ELR (cell line): ENCODE measurements at regions not wholly inside any gene's neighbourhood (a gene's known extent, or its start where the extent isn't known, plus 50 kb on each side); places are given as distances from the start of the nearest gene placed in this dataset.

Experiments used
- DNase-seq: peaks from one replicate; pipeline ENCODE4 v3.0.0-alpha.2; 2015; ENCODE audit warnings: low read depth

DNA sequence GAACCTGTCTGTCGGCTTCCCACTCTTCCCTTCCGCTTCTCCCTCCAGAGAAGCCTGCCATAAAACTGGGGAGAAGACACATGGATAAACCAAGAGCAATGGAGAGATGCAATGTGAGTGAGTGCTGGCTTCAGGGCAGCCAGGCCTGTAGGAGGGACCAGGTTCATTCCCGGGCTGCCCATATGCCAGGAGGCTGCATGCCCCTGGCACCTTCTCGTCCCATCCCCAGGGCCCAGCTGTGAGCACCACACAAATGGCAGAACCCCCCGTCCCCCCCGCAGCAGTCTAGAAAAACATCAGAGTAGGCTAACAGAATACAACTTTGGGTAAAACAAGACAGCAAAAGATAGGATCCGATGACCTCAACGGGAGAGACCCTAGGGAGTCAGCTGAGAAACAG lies 341.3 kb upstream of the SHH start:
- no peak for DNase-seq

DNA sequence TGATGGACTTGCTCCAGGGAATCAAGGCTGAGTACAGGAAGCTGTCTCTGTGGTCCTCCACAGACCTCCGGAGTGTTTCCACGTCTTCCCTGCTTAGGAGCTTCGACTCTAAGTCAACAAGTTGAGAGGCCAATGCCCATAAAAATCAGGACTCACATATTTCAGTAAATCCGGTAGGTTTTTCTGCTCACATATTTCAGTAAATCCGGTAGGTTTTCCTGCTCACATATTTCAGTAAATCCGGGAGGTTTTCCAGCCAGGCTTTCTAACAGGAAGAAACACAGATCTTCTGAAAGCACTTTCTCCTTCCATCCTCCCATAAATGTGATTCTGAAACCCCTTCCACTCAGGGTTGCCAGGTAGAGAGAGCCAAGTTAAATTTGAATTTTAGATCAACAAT lies 340.1 kb upstream of the SHH start:
- no peak for DNase-seq

DNA sequence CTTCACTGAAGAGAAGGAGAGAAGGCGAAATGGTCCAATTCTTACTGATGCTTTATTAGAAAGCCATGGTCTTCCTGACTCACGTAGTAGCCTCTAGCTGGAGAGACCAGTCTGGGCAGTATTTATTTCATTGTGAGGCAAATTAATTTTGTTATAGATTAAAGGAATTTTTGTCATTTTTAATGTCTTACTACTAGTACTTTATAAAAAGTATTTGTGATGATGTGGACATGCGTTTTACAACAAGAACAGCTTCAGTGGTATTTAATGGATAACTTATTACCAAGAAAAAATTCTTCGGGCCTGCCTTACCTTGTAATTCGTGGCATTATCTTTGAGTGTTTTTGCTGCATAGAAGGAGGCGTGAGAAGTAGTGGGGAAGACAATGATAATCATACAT lies 339.4 kb upstream of the SHH start:
- DNase-seq, result no peak

DNA sequence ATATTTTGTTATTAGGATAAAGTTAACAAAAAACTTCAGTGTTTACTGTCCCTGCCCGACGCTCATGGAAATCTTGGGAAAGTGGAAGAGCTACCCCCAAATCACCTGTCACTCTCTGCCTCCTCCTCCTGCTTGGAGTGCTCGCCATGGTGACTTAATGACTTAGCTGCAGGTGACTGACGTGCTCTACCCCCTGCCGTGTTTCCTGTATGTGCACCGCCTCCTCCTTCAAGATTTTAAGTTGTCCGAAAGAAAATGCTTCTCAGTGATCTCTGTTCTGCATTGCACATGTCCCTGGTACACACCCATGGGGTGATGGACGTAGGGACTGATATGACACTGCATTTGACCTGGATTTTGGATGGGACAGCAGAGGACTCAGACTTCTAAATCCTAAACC lies 338.8 kb upstream of the SHH start:
- no peak for DNase-seq

DNA sequence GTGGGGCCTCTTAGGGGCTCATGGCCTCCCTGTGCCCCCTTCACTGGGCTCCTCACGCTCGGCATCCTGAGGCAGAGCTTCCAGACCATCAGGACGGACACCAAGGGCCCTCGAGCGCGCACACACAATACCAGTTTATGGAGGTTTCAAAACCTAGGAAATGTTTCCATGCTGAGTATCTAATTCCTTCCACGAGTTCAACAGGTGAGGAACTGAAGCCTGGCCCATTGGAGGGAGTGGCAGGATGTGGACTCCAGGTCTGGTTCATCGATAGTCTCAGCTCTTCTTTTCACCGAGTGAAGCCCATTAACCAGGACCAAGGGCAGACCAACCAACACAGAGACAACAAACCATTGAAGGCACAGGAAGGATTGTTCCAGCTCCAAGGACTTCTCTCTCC lies 336.7 kb upstream of the SHH start:
- DNase-seq, result no peak

DNA sequence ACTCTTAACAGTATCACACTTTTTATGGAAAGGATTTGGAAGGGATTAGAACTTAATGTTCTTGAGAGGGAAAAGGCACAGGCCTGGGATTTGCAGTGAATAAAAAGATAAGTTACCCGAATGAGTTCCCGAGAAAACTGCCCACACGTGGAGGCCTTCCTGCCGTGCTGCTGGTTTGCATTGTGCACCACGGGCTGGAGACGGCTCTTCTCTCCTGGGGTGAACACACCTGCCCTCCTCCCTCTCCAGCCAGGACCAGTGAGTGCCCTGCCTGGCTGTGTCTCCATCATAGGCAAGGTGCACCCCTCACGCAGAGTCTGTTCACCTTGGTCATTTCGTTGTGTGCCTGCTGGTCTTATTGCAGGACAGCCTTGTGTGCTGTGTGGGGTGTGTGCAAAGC lies 336.3 kb upstream of the SHH start:
- DNase-seq, result no peak

DNA sequence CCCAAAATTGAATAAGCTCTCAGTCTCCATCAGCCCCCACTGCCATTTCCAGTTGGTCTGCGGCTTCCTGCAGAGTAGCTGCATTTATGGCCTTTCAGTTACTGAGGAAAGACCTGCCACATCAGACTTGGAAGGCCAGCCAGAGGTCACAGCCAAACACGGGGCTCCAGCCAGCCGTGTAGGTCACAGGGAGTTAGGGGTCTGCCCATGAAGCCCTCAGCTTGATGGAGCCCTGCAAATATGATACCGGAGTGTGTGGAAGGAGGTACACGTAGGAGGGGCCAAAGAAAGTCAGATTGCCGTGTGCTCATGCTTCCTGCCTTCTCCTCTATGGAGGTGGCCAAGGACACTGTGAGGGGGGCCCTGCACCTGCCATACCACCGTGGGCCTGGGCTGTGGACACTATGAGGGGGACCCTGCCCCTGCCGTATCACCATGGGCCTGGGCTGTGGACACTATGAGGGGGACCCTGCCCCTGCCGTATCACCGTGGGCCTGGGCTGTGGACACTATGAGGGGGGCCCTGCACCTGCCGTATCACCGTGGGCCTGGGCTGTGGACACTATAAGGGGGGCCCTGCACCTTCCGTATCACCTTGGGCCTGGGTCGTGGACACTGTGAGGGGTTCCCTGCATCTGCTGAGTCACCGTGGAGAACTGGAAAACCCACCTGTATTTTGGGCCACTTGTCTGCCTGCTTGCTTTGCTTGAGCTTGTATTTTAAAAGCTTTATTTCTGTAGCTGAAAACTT lies 335.7 kb upstream of the SHH start:
- no peak for DNase-seq

DNA sequence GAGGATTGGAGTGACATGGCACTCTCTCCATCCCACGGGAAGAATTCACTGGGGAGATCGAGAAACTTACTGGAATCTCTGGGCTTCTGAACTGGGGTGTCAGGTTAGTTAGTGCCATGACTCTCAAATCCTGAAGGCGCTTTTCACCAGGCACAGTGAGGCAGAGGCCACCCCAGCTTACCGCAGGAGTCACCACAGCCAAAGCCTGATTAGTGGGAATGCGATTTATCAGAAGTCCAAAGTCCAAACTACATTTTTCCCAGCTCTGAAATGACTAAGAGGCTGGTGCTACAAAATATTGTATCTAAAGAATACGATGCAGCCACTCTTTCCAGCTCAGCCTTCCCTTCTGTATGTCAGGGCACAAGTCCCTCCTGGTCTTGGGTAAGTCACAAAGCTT lies 334.8 kb upstream of the SHH start:
- DNase-seq, result no peak

DNA sequence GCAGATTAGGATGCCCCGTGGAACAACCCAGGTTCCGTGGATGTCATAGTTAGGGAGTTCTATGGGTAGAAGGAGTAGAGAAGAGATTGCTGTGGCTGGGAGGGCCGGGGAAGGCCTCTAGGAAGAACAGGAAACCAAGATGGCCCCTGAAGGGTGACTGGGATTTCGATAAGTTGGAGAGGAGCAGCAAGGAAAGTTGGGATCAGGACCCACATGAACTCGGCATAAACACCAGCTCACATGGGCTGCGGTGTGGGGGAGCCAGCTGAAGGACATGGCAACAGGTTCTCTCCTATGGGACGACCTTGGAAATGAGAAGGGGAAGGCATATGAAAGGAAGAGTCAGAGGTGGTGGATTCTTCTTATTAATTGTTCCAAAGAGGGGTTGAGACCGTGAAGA lies 333.7 kb upstream of the SHH start:
- DNase-seq, result no peak

DNA sequence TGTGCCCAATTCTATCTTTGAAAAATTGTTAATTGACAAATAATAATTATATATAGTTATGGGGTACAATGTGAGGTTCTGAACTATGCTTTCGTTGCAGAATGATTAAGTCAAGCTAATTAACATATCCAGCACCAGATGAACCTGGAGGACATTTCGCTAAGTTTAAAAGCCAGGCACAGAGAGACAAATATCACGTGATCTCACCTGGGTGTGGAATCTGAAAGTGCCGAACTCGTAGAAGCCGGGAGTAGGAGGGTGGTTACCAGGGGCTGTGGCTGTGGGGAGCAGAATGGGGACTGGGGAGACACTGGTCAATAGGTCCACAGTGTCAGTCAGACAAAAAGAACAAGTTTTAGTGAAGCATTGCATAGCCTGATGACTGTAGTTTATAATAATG lies 332.9 kb upstream of the SHH start:
- DNase-seq, result no peak

DNA sequence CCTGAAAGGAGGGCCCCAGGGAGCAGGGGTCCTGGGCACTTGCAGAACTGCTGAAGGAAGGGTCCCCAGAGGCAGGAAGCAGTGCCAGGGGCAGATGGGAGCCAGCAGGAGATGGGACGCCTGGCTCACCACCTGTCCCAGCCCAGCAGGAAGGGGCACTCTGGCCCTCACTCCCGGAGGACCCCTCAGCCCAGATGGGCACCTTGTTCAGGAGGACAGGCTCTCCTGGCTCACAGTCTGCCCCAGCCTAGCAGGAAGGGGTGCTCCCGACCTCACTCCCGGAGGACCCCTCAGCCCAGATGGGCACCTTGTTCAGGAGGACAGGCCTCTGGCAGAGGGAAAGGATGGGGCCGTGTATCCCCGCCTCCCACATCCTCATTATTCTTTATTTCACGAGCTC lies 331.4 kb upstream of the SHH start:
- no peak for DNase-seq

DNA sequence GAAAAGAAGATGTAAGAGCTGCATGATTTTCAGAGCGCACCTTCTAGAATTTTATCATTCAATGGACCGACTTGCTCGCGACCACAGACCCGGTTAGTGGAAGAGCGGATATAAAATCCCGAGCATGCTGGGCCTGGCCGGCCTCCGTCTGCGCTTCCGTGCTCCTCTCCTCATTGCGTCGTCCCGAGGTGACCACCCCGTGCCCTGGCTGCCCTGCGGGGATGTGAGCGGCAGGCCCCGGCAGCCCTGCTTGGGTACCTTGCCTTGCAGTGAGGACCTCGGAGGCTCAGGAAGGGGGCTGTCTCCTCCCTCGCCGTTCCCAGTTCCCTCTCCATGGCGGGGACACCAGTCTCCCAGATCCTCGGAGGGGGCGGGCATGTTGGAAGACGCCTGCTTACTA lies 330.9 kb upstream of the SHH start:
- DNase-seq, result no peak

DNA sequence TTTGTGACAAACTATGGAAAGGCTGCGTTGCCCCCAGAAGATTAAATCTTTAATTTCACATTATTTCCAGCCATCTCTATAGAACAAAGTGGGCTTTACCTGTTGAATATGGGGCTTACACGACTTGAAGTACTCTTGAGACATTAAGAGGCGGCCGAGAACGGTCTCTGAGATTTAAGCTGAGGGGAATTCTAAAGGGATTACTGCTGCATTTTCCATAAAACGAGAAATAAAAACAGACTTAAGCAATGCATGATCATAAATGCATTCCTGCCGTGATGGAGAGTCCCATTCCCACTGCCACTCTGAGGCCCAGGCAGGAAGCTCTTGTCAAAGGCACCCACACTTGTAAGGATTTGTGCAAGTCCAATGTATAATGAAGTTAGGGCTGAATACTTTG lies 329.7 kb upstream of the SHH start:
- DNase-seq, result no peak

DNA sequence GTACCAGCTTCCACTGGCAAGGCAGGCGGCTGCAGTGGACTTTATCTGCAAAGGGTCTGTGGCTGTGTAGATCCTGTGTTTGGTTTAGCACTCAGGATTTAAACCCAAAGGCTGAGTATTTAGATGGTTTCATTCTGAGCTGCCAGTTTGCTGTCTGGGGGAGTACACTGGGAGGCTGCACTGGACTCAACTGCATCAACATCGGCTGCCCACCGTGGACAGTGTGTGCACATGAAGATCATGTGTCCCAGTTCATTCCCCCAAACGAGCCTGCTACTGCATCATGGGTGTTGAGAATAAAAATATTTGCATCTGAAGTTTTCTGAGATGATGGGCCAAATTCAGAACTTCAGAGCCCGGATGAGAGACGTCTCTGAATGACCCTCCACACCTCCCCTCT lies 328.6 kb upstream of the SHH start:
- no peak for DNase-seq

DNA sequence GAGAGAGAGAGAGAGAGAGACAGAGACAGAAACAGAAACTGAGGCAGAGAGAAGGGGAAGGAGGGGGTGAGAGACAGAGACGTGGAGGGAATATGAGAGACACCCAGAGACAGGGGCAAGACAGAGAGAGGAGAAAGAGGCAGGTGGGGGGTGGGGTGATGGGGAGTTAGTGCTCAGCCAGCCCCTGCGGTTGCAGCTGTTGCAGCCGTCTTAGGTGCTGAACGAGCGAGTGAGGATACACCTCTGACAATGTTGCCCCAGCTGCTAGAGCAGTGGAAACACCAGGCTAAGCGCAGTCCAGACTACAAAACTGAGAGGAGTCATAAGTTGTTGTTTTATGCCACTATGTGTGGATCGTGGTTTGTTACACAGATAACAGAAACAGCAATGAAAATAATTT lies 328.2 kb upstream of the SHH start:
- no peak for DNase-seq

DNA sequence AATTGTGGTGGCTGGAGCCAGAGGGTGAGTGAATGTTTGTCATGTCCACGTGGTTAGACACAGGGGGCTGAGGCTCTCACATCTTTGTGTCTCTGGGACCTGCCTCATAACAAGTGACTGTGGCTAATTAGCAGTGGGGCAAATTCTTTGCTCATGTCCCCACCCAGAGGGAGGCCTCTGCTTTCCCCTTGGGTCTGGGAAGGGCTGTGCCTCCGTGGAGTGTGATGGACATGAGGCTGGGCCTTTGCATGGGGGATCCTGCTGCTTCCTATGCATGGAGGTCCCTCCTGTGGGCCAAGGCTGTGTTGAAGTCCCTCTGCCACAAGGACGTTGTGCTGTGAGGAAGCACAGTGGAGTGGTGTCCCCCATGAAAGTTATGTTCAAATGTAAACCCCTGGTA lies 327.4 kb upstream of the SHH start:
- no peak for DNase-seq

DNA sequence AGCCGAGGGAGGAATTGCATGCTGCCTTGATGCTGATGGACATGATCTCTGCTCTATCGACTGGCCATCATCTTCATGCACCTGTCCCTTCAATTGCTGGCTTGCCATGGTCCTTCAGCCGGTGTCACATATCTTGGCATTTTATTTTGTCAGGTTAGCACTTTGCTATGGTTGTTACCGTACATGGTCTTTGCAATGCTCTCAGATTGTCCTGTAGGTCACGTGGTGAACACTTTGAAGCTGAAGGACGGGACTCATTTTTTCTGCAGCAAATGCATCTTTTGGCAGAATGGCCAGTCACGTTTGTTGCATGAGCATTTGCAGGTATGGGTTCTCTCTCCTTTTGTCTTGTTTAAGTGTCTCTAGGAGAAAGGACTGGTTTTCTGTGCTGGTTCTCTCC lies 326.8 kb upstream of the SHH start:
- no peak for DNase-seq

DNA sequence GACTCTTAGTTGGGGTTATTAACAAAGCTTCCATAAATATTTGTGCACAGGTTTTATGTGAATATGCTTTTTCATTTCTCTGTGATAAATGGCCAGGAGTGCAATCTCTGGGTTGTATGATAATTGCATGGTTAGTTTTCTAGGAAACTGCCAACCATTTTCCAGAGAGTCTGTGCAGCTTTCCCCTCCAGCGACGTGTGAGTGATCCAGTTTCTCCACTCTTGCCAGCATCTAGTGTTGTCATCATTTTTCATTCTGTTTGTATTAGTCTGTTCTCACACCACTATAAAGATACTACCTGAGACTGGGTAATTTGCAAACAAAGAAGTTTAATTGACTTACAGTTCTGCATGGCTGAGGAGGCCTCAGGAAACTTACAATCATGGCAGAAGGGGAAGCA lies 319.6 kb upstream of the SHH start:
- no peak for DNase-seq

DNA sequence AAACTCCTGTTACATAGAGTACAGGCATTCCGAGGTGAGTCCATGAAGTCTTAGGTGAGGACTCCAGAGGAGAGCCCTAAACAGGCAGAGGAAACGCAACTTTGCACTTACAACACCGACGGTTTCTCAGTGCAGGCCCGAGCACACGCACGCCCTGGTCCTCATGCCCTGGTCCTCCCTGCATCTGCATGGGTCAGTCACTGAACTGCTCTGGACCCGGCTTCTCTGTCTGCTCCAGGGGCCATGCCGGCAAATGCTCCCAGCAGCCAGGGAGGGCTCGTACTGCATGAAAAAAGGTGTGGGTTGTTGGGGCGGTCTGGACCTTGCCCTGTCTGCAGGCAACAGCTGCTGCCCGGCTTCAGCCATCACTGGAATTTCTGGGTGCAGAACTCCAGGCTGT lies 317.3 kb upstream of the SHH start:
- DNase-seq, result no peak

DNA sequence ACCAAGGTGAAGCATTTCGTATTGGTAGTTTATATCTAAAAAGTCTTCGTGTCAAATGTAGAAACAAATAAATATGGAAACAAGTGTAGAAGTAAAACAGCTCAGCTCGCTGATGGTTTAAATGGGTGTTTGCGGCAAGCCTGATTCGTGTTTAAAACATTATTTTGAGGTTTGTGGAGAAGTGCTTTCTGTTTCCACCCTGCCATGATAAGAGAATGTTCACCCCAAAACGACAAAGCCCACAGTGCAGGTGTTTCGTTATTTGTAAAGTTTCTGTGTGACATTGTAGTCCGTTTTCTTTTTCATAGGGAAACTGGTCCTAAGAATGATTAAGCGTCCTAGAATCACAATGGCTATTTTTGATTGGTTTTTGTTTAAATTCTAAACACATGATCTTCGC lies 316.2 kb upstream of the SHH start:
- DNase-seq, result no peak

DNA sequence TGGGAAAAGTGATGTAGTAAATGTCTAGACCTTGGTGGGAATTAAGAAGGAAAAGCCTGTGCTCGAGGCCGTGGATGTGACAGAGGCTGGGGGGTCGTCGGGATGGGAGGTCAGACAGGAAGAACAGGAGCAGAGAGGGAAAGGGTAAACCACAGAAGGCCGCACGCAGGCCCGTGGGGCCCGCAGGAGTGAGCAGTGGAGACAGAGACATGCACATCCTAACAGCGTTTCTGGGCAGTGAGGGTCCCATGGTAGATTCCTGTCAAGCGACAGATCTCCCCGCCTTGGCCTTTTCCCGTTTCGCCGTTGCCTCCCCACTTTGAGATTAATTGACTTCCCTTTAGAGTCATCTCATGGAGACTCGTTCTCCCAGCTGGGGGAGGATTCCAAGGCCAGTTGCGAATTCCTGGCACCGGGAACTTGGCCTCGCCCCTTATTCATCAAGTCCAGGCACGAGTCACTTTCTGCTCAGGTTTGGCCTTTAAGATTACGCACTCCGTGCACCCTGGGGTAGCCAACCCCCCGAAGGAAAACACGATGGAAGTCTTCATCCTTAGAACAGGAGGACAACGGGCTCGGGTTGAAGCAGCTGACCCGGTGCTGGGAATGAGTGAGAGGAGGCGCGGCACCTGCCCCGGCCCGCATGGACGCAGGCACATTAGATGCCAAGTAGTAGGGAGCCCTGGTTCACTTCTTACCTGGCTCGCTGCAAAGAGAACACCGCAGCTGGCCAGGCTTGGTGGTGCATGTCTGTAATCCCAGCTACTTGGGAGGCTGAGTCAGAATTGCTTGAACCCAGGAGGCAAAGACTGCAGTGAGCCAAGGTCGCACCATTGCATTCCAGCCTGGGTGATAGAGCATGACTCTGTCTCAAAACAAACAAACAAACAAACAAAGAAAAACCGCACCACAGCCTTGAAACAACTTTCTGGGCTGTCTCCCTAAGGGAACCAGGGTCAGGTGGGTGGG lies 315.2 kb upstream of the SHH start:
- DNase-seq, result no peak

DNA sequence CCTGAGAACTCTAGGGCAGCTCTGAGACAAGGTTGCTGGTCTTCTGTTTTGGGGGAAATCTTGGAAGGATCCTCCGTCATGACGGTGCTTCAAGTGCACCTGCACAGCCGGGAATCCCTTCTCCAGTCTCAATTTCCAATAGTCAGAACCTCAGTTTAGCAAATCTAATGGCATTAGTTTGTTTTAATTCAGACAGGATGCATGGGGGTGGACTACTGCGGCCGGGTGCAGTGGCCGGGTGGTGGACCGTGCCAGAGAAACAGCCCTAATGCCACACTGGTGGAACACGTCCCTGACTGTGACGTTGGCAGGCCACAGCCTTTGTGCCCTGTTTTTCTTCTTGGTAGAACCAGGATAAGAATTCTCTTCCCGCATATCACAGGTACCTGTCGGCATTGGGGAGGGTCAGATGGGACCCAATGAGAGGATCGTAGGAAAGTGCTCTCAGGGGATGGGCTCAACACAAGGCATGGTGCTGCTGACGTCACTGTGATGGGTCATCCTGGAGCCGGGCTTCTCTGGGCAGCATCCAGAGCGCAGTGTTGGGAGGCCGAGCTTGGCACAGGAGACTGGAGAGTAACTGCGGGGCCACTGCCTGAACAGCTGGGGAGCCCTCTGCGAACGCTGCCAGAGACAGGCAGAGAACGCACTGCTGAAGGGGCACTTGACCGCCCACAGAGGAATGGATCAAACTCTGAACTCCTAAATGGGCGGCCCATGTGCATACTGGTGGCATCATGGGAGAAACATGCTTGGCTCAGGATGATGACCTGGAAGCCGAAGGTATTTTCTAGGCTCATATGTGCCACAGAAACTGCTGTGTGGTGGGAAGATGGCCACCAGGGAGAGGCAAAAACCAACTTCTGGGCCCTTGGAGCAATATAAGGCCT lies 313.8 kb upstream of the SHH start:
- no peak for DNase-seq

DNA sequence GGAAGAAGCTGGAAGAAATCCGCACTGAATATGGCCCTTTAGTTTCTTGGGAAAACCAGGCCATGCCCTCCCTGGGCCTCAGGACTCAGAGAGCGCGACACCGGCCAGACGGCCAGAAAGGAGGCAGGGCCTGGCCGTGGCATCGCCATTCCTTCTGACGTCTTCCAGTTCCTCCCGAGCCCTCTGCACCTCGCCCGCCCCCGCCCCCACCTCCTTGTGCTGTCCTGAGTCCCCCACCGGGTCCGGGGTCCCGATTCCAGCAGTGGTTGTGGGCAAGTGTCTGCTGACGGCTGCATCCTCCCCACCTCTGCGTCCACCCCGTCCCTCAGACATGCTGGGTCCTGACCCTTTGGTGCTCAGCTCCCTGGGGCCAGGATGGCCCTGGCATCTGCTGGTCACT lies 312.1 kb upstream of the SHH start:
- DNase-seq, result no peak
